Neural progenitor cell (in vitro differentiated cells): ENCODE measurements at regions not wholly inside any gene's neighbourhood (a gene's known extent, or its start where the extent isn't known, plus 50 kb on each side); places are given as distances from the start of the nearest gene placed in this dataset.

Experiments
- DNase-seq: peaks from one replicate; pipeline ENCODE4 v3.0.0-alpha.2; 2016; ENCODE audit warnings: low spot score
- H2AFZ ChIP-seq: fragments of 200-600 bp; sonication (generic); replicated peaks from 2 replicates; pipeline ENCODE4 v1.6.1; 2016; ENCODE audit warnings: antibody characterized with exemption
- H3F3A ChIP-seq: fragments of 200-600 bp; sonication (generic); 2 replicates; pipeline ENCODE4 v1.6.1; 2016; ENCODE audit warnings: antibody characterized with exemption, low read depth
- H3K27ac ChIP-seq: fragments of 200-600 bp; sonication (generic); 2 replicates; pipeline ENCODE4 v1.5.1; 2016; ENCODE audit warnings: mild to moderate bottlenecking
- H3K27me3 ChIP-seq: fragments of 200-600 bp; sonication (generic); 2 replicates; pipeline ENCODE4 v1.6.1; 2016; ENCODE audit warnings: mild to moderate bottlenecking, moderate library complexity
- H3K36me3 ChIP-seq: fragments of 200-600 bp; sonication (generic); 2 replicates; pipeline ENCODE4 v1.5.1; 2016
- H3K4me1 ChIP-seq: fragments of 200-600 bp; sonication (generic); 2 replicates; pipeline ENCODE4 v1.6.1; 2016; ENCODE audit warnings: mixed run types
- H3K4me2 ChIP-seq: fragments of 200-600 bp; sonication (generic); 2 replicates; pipeline ENCODE4 v1.6.1; 2016
- H3K4me3 ChIP-seq: fragments of 200-600 bp; sonication (generic); 2 replicates; pipeline ENCODE4 v1.5.1; 2016
- H3K79me2 ChIP-seq: fragments of 200-600 bp; sonication (generic); 2 replicates; pipeline ENCODE4 v1.6.1; 2016; ENCODE audit warnings: low read depth
- H3K9ac ChIP-seq: fragments of 200-600 bp; sonication (generic); 2 replicates; pipeline ENCODE4 v1.6.1; 2016
- H3K9me3 ChIP-seq: fragments of 200-600 bp; sonication (generic); 2 replicates; pipeline ENCODE4 v1.5.1; 2016; ENCODE audit warnings: low read depth
- H4K20me1 ChIP-seq: fragments of 200-600 bp; sonication (generic); 2 replicates; pipeline ENCODE4 v1.6.1; 2016; ENCODE audit warnings: low read depth
- H3K27ac Mint-ChIP-seq: 3 replicates; pipeline ENCODE4 v1.8.0; 2021; ENCODE audit warnings: mixed read lengths
- H3K27me3 Mint-ChIP-seq: 2 replicates; pipeline ENCODE4 v1.8.0; 2022; ENCODE audit warnings: low read depth, mild to moderate bottlenecking, inconsistent platforms, moderate library complexity, mixed read lengths; ENCODE audit not compliant: insufficient read depth
- H3K36me3 Mint-ChIP-seq: 3 replicates; pipeline ENCODE4 v1.8.0; 2021; ENCODE audit warnings: mixed read lengths
- H3K4me1 Mint-ChIP-seq: 3 replicates; pipeline ENCODE4 v1.8.0; 2021; ENCODE audit warnings: mixed read lengths
- H3K4me3 Mint-ChIP-seq: 3 replicates; pipeline ENCODE4 v1.8.0; 2021; ENCODE audit warnings: mild to moderate bottlenecking, moderate library complexity, mixed read lengths
- H3K9me3 Mint-ChIP-seq: 3 replicates; pipeline ENCODE4 v1.8.0; 2020; ENCODE audit warnings: mixed read lengths
- EZH2 ChIP-seq: fragments of 200-600 bp; sonication (generic); IDR thresholded peaks from 2 replicates; pipeline ENCODE4 v1.6.1; 2017; ENCODE audit warnings: antibody characterized with exemption, mild to moderate bottlenecking, moderate library complexity
- EZH2phosphoT487 ChIP-seq: fragments of 200-600 bp; sonication (generic); IDR thresholded peaks from 2 replicates; pipeline ENCODE4 v1.6.1; 2017; ENCODE audit warnings: antibody characterized with exemption
- TF ChIP-seq, protein P1 (sequence below): fragments of 200-600 bp; sonication (generic); IDR thresholded peaks from 2 replicates; pipeline ENCODE4 v1.5.1; 2017; ENCODE audit warnings: antibody characterized with exemption, mild to moderate bottlenecking

DNA sequence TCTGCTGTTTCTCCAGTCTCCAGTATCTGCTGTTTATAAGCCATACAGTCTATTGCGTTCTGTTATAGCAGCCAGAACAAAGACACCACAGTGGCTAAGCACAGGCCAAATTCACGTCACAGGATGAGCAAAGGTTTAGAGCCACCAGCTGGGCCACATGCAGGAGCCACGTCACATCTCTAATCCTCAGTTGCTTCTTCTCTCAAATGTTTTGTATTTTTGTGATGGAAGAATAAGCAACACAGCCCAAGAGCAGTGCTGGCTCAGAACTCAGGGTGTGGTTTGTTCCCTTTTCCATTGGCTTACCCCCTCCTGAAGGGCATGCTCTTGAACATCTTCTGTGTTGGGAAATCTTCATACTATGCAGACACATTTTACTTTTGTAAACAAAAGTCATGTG is 309.4 kb upstream of the CDH5 start:
- Histone ChIP-seq H3K27ac (no peak overlapping the region), H3K36me3 (no peaks in the 10 kb centered on the region), H4K20me1 (no peaks in the 10 kb centered on the region), H3K4me2 (no peak overlapping the region), H3K4me3 (no peak overlapping the region), H3K27me3 (no peaks in the 10 kb centered on the region), H3K9me3 (no peaks in the 10 kb centered on the region), H3F3A (no peaks in the 10 kb centered on the region), H3K4me1 (no peaks in the 10 kb centered on the region), H3K79me2 (no peaks in the 10 kb centered on the region), H2AFZ (no peak overlapping the region), H3K9ac (no peak overlapping the region)
- Mint-ChIP-seq H3K9me3 (no peaks in the 10 kb centered on the region), H3K27me3 (peaks cover 4% of the 10 kb centered on the region), H3K36me3 (no peaks in the 10 kb centered on the region), H3K4me3 (no peak overlapping the region), H3K4me1 (peaks cover 18% of the 10 kb centered on the region), H3K27ac (no peak overlapping the region)
- TF ChIP-seq EZH2, result no peak
- TF ChIP-seq EZH2phosphoT487, result no peak
- TF ChIP-seq, protein P1, sequence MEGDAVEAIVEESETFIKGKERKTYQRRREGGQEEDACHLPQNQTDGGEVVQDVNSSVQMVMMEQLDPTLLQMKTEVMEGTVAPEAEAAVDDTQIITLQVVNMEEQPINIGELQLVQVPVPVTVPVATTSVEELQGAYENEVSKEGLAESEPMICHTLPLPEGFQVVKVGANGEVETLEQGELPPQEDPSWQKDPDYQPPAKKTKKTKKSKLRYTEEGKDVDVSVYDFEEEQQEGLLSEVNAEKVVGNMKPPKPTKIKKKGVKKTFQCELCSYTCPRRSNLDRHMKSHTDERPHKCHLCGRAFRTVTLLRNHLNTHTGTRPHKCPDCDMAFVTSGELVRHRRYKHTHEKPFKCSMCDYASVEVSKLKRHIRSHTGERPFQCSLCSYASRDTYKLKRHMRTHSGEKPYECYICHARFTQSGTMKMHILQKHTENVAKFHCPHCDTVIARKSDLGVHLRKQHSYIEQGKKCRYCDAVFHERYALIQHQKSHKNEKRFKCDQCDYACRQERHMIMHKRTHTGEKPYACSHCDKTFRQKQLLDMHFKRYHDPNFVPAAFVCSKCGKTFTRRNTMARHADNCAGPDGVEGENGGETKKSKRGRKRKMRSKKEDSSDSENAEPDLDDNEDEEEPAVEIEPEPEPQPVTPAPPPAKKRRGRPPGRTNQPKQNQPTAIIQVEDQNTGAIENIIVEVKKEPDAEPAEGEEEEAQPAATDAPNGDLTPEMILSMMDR, result no peak
- no peak for DNase-seq

DNA sequence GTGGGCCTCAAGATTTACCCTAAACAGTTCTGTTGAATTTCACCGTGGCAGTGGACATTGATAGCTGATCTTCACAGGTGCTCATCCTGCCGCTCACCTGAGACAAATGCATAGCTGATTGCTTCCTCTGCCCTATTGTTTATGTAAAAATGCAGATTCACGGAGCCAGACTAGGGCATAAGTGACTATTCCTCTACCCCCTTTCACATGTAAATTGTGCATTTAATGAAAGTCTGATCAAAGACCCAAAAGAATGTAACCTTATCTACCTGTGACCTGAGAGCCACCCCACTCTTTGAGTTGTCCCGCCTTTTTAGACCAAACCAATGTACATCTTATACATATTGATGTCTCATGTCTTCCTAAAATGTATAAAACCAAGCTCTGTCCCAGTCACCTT is 312.4 kb upstream of the CDH5 start:
- no peaks in the 10 kb centered on the region for H4K20me1 ChIP-seq
- H3K4me2 ChIP-seq, result no peak overlapping the region
- H3K79me2 ChIP-seq, result no peaks in the 10 kb centered on the region
- Mint-ChIP-seq H3K27me3 (peaks cover 4% of the 10 kb centered on the region), H3K27ac (no peak overlapping the region), H3K9me3 (no peaks in the 10 kb centered on the region), H3K36me3 (no peaks in the 10 kb centered on the region), H3K4me1 (peaks cover 11% of the 10 kb centered on the region), H3K4me3 (no peak overlapping the region)
- no peaks in the 10 kb centered on the region for H3K9me3 ChIP-seq
- no peak overlapping the region for H3K9ac ChIP-seq
- no peak for DNase-seq
- H3K4me1 ChIP-seq, result no peaks in the 10 kb centered on the region
- no peaks in the 10 kb centered on the region for H3K27me3 ChIP-seq
- H3K36me3 ChIP-seq, result no peaks in the 10 kb centered on the region
- TF ChIP-seq EZH2phosphoT487, result no peak
- TF ChIP-seq EZH2, result no peak
- TF ChIP-seq, protein P1, result no peak
- H3K27ac ChIP-seq, result no peak overlapping the region
- H3F3A ChIP-seq, result no peaks in the 10 kb centered on the region
- H2AFZ ChIP-seq, result no peak overlapping the region
- H3K4me3 ChIP-seq, result no peak overlapping the region

DNA sequence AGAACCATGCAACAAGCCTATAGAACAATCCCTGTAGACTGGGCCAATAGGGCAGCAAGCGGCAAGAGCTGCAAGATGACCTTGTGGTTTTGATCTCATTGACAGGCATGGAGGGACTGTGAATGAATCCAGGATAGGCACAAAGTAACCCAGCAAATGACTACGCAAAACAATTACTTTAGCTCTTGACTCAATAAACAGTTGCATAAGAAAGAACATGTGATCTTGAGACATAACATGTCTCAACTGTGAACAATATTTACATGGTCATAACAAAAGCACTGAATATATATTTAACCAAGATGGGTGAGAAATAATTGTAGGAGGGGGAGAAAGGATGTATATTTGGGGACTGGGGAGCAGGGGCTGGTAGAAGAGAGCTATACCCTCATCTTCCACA is 313.7 kb upstream of the CDH5 start:
- DNase-seq, result no peak
- H3K27ac Mint-ChIP-seq, result no peak overlapping the region
- no peaks in the 10 kb centered on the region for H3K36me3 Mint-ChIP-seq
- H3K9me3 Mint-ChIP-seq, result no peaks in the 10 kb centered on the region
- Histone ChIP-seq H3K36me3 (no peaks in the 10 kb centered on the region), H3K27ac (no peak overlapping the region), H3K27me3 (no peaks in the 10 kb centered on the region), H3K4me1 (no peaks in the 10 kb centered on the region), H2AFZ (no peak overlapping the region), H3K4me3 (no peak overlapping the region), H3F3A (no peaks in the 10 kb centered on the region), H3K9me3 (no peaks in the 10 kb centered on the region), H3K79me2 (no peaks in the 10 kb centered on the region), H4K20me1 (no peaks in the 10 kb centered on the region), H3K4me2 (no peak overlapping the region), H3K9ac (no peak overlapping the region)
- no peak for TF ChIP-seq EZH2phosphoT487
- TF ChIP-seq EZH2, result no peak
- TF ChIP-seq, protein P1, result no peak
- peaks cover 4% of the 10 kb centered on the region for H3K27me3 Mint-ChIP-seq
- no peak overlapping the region for H3K4me3 Mint-ChIP-seq
- peaks cover 11% of the 10 kb centered on the region for H3K4me1 Mint-ChIP-seq

DNA sequence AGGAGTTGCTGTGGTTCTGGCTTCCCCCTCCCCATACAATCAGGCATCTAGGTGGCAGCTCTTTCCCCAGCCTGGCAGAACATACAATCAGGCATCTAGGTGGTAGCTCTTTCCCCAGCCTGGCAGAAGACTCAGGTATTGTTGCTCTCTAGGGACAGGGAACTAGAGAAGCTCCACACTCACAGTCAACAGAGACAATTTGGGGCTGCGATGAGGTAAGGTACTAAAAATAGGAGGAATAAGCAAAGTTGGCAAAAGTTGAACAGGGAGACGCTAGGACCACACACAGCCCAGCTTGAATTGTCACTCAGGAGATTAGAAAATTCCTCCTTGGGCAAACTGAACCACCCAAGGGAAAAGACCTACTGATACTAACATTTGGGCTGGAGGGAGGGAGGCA is 315.5 kb upstream of the CDH5 start:
- no peaks in the 10 kb centered on the region for H3K27me3 ChIP-seq
- no peaks in the 10 kb centered on the region for H3K79me2 ChIP-seq
- H3K9me3 ChIP-seq, result no peaks in the 10 kb centered on the region
- H3K4me3 Mint-ChIP-seq, result no peak overlapping the region
- no peak overlapping the region for H3K27ac Mint-ChIP-seq
- H2AFZ ChIP-seq, result no peak overlapping the region
- H3K36me3 ChIP-seq, result no peaks in the 10 kb centered on the region
- peaks cover 6% of the 10 kb centered on the region for H3K4me1 Mint-ChIP-seq
- no peaks in the 10 kb centered on the region for H3F3A ChIP-seq
- H3K9me3 Mint-ChIP-seq, result no peaks in the 10 kb centered on the region
- no peak for DNase-seq
- H3K27me3 Mint-ChIP-seq, result peaks cover 4% of the 10 kb centered on the region
- no peaks in the 10 kb centered on the region for H3K4me1 ChIP-seq
- H3K4me3 ChIP-seq, result no peak overlapping the region
- no peak overlapping the region for H3K27ac ChIP-seq
- H4K20me1 ChIP-seq, result no peaks in the 10 kb centered on the region
- H3K9ac ChIP-seq, result no peak overlapping the region
- H3K36me3 Mint-ChIP-seq, result no peaks in the 10 kb centered on the region
- H3K4me2 ChIP-seq, result no peak overlapping the region
- TF ChIP-seq EZH2phosphoT487 (no peak), EZH2 (no peak)
- TF ChIP-seq, protein P1, result no peak
